ENCODE measurements at regions not wholly inside any gene's neighbourhood (a gene's known extent, or its start where the extent isn't known, plus 50 kb on each side); places are given as distances from the start of the nearest gene placed in this dataset.

DNA sequence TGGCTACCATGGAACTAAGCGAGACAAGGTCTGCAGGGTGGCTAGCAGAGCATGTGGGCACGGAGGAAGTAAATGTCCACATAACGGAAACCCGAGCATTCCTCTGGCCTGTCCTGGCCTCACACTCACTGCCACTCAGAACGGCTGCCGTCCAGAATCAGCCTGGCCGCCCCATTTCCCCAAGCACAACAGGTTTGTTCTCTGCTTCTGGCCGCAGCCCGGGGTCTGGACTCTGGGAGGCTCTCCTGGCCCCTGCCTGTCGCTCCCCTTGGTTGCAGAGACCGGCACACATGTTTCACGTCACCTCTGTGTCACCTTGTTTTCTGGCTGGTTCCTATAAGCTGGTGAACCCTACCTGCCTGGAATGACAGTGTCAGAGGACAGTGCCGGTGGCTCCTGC, 69.3 kb downstream of the GLI2 start:
- TF ChIP-seq POLR2AphosphoS5 (IDR thresholded peaks at IDR 0.05; ENCODE audit: insufficient read depth, low read depth, low read length): no peak
- TF ChIP-seq CTCF (IDR thresholded peaks at IDR 0.05; ENCODE audit: extremely low read depth in 1 of 2, insufficient read depth in 1 of 2, low read depth in 1 of 2, low read length in 2 of 2): no peak
- TF ChIP-seq EZH2 (IDR thresholded peaks at IDR 0.05; ENCODE audit: borderline replicate concordance, low read depth, low read length, severe bottlenecking): no peak
- no peak for TF ChIP-seq MYC (IDR thresholded peaks at IDR 0.05; ENCODE audit: low read depth, low read length)
